IPS-20b (cell line): ENCODE measurements at regions not wholly inside any gene's neighbourhood (a gene's known extent, or its start where the extent isn't known, plus 50 kb on each side); places are given as distances from the start of the nearest gene placed in this dataset.

Experiments
- H3K27ac ChIP-seq: one replicate; pipeline ENCODE4 v1.5.1; 2013; ENCODE audit warnings: low read length
- H3K27me3 ChIP-seq: 2 replicates; pipeline ENCODE4 v1.6.1; 2013; ENCODE audit warnings: mild to moderate bottlenecking, low read length, inconsistent platforms; ENCODE audit not compliant: insufficient read depth
- H3K36me3 ChIP-seq: 2 replicates; pipeline ENCODE4 v1.6.1; 2013; ENCODE audit warnings: low read depth, mild to moderate bottlenecking, inconsistent platforms, low read length, moderate library complexity; ENCODE audit not compliant: insufficient read depth
- H3K4me1 ChIP-seq: 2 replicates; pipeline ENCODE4 v1.6.1; 2013; ENCODE audit warnings: mild to moderate bottlenecking, control low read depth, inconsistent platforms, low read length, moderate library complexity; ENCODE audit not compliant: insufficient read depth
- H3K4me3 ChIP-seq: 2 replicates; pipeline ENCODE4 v1.5.1; 2013; ENCODE audit warnings: mild to moderate bottlenecking, low read length, inconsistent platforms
- H3K9ac ChIP-seq: 2 replicates; pipeline ENCODE4 v1.6.1; 2013; ENCODE audit warnings: low read depth, mild to moderate bottlenecking, inconsistent platforms, low read length, moderate library complexity
- H3K9me3 ChIP-seq: 2 replicates; pipeline ENCODE4 v1.6.1; 2013; ENCODE audit warnings: mild to moderate bottlenecking, low read depth, low read length, inconsistent platforms; ENCODE audit not compliant: insufficient read depth

DNA sequence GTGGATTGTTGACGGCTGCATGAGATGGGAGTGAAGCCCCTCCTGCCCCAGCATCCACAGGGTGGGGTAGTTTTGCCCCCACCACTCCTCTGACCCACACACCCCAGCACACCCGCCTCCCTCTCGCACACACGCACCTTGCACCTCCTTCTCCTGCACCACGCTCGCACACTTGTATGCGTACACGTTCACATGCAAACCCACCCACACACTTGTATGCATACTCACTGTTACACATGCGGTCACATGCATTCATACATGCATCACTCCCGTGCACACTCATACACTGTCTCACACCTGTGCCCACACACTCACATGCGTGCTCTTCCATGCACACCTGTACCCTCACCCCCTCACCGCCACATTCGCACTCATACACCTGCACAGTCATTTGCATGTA, 70.5 kb upstream of the CIBAR2 start:
- no peaks in the 10 kb centered on the region for H3K27me3 ChIP-seq
- peaks cover 10% of the 10 kb centered on the region; the same call in 1 of the 2 replicates for H3K9me3 ChIP-seq
- H3K36me3 ChIP-seq, result peaks cover 13% of the 10 kb centered on the region
- H3K27ac ChIP-seq, result no peak overlapping the region
- H3K4me1 ChIP-seq, result no peaks in the 10 kb centered on the region
- no peak overlapping the region for H3K4me3 ChIP-seq
- no peak overlapping the region for H3K9ac ChIP-seq

DNA sequence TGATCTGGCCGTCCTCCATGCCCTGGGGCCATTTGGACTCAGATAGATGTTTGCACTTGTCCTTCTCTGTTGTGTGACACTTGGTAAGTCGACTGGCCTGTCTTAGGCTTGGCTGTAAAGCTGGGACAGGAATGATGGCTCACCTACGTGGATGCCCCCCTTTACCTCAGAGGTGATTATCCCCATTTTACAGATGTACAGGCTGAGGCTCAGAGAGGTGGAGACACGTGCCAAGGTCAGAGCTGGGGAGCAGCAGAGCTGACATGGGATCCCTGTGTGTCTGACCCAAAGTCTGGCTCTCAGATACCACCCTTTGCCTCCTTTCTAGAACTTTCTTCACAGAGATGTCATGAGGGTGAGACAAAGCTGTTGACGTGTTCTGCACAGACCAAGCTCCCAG, 71.3 kb upstream of the CIBAR2 start:
- H3K9me3 ChIP-seq, result peaks cover 10% of the 10 kb centered on the region; the same call in 1 of the 2 replicates
- no peaks in the 10 kb centered on the region for H3K4me1 ChIP-seq
- H3K27ac ChIP-seq, result no peak overlapping the region
- H3K36me3 ChIP-seq, result peaks cover 13% of the 10 kb centered on the region
- H3K9ac ChIP-seq, result no peak overlapping the region
- H3K4me3 ChIP-seq, result no peak overlapping the region
- H3K27me3 ChIP-seq, result no peaks in the 10 kb centered on the region

DNA sequence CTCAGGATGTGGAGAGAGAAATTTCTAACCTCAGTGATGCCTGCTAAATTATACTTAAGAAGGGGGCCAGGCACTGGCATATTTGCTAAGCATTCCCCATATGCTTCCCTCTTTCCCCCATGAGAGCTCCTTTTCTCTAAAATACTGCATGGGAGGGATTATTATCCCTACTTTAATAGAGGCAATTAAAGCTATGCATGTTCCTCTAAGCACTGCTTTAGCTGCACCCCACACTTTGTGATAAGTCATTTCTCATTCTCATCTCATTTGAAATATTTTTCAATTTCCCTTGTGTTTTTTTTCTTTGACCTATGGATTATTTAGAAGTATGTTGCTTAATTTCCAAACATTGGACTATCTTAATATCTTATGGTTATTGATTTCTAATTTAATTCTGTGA, 72.1 kb upstream of the CIBAR2 start:
- no peak overlapping the region for H3K9ac ChIP-seq
- H3K4me1 ChIP-seq, result no peaks in the 10 kb centered on the region
- H3K27ac ChIP-seq, result no peak overlapping the region
- H3K4me3 ChIP-seq, result no peak overlapping the region
- H3K36me3 ChIP-seq, result peaks cover 13% of the 10 kb centered on the region
- no peaks in the 10 kb centered on the region for H3K27me3 ChIP-seq
- H3K9me3 ChIP-seq, result peaks cover 10% of the 10 kb centered on the region; the same call in 1 of the 2 replicates

DNA sequence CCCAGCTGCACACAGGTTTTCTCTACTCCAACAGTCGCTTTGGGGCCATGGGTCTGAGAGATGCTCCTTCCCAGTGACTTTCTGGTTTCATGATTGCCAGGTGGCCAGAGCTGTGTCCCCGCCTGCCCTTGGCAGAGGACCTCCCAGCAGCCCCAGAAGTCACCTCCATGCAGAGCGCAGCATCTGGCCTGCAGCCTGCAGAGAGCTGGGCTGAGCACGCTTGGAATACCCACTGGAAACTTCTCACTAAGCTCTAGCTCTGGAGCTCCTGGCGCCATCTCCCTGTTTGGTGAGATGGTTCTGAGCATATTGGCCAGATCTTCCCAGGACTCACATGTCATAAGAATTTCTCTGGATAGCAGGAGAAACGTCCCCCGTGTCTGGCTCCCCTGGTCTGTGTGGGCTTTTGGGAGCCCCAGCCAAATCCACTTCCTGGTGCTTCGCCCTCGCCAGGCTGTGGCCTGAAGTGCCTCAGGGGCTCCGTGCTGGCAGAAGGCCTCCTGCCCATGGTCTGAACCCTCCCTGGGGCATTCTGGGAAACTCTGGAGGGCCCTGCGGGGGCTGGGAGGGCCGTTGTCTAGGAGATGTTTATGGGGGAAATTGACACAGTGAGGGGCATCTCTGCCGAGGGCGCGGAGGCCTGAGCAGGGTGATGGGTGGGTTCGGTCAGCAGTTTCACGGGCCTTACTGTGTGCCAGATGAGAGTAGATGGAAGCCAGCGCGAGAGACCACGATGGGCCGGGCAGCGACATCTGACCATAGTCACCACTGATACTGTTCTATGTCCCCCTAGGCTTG, 73.2 kb upstream of the CIBAR2 start:
- Histone ChIP-seq H3K4me1 (0 out of 2 replicates have a peak, but pooled peaks cover 3% of the 10 kb centered on the region), H3K36me3 (peaks cover 13% of the 10 kb centered on the region), H3K4me3 (no peak overlapping the region), H3K27ac (no peak overlapping the region), H3K9me3 (peaks cover 10% of the 10 kb centered on the region; the same call in 1 of the 2 replicates), H3K9ac (no peak overlapping the region), H3K27me3 (no peaks in the 10 kb centered on the region)

DNA sequence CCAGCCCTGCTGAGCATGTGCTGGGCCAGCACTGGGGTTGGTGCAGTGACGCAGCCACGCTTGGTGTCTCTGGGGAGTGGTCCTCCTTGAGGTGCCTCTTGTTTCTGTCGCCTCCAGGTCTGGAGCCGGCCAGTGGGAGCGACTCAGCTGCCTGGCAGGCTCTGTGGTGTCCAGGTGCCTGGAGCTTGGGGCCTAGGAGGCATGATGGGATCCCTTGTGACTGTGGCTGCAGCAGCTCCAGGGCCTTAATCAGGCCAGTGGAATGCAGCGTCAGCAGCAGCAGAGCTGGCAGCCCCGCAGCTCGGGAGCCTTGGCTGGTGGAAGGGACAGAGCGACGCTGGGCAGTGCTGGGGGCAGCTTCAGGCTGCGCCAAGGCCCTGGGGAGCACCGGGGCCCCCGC, 74.7 kb upstream of the CIBAR2 start:
- peaks cover 10% of the 10 kb centered on the region; the same call in 1 of the 2 replicates for H3K9me3 ChIP-seq
- H3K4me1 ChIP-seq, result 0 out of 2 replicates have a peak, but pooled peaks cover 3% of the 10 kb centered on the region
- H3K27me3 ChIP-seq, result no peaks in the 10 kb centered on the region
- H3K36me3 ChIP-seq, result peaks cover 13% of the 10 kb centered on the region
- H3K27ac ChIP-seq, result no peak overlapping the region
- H3K4me3 ChIP-seq, result no peak overlapping the region
- H3K9ac ChIP-seq, result no peak overlapping the region; the same call in 1 of the 2 replicates

DNA sequence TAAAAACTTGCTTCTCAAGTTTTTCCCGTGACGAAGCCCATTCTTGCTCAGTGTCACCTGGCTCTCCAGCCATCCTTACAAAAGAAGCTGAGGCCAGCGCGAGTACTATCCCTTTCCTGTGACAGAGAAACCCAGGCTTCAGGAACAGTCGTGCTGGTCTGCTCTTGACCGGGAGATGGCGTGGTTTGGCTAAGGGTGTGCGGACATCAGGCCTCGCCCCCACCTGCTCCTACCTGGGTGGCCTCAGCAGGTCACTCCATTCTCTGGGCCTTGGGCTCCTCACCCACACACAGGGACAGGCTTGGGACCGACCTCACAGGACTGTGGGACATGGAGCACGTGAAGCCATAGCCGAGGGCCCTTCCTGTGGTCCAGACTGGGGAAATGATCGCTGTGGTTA, 75.2 kb upstream of the CIBAR2 start:
- H3K27me3 ChIP-seq, result no peaks in the 10 kb centered on the region
- no peak overlapping the region for H3K27ac ChIP-seq
- peaks cover 13% of the 10 kb centered on the region for H3K36me3 ChIP-seq
- no peak overlapping the region for H3K4me3 ChIP-seq
- H3K9ac ChIP-seq, result no peak overlapping the region; the same call in 1 of the 2 replicates
- H3K4me1 ChIP-seq, result 0 out of 2 replicates have a peak, but pooled peaks cover 3% of the 10 kb centered on the region
- peaks cover 10% of the 10 kb centered on the region; the same call in 1 of the 2 replicates for H3K9me3 ChIP-seq

DNA sequence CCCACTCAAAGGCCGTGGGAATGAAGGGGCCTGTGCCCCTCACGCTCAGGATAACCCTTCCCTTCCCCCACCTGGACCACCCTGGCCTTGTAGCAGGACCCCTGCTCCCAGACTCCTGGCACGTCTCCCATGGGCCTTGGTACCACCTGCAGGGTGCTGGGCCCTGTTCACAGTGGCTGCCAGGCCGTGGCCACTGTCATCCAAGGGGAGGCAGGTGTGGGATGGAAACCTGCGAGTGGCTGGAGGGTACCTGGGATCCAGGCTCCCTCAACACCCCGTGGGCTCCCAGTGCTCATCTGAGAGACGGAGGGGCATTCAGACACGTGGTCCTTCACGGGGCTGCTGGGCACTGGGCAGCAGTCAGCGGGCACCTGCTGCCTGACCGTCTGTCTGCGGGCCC, 75.6 kb upstream of the CIBAR2 start:
- Histone ChIP-seq H3K9me3 (peaks cover 10% of the 10 kb centered on the region; the same call in 1 of the 2 replicates), H3K27ac (no peak overlapping the region), H3K4me1 (0 out of 2 replicates have a peak, but pooled peaks cover 3% of the 10 kb centered on the region), H3K4me3 (no peak overlapping the region), H3K36me3 (peaks cover 13% of the 10 kb centered on the region), H3K27me3 (no peaks in the 10 kb centered on the region), H3K9ac (no peak overlapping the region)

DNA sequence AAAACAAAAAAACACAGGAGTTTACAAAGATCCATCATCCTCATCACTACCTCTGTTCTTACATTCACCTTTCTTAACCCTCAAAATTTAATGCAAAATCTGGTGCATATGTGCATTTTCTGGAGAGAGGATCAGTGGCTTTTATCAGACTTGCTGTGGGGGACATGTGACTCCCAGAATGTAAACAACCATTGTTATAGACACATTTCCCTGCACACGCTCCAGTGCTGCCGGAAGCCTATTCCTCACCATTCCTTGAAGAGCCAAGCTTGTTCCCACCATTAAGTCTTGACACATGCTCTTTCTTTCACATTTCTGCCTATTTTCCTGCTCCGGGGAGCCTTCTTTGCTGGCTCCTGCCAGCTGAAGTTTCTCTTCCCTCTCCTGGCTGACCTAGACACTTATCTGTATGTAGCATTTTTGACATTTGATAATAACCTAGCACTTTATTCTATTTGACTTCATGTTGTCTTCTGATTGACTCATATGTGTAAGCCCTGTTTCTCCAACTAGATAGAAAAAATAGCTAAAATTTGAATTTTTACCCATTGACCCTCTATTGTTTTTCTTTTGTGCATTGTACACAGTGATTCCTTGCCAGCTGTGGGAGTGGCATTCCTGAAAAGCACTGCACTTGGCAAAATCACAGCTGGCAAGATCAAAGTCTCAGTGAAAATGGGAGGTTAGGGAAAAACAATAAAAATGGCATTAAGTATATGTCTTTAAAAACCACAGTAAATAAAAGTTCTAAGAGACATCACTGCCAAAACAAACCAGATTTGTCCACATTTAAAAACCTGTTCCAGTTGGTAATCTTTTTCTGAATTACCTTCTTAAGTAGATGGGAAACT, 76.8 kb upstream of the CIBAR2 start:
- H3K27ac ChIP-seq, result no peak overlapping the region
- no peaks in the 10 kb centered on the region for H3K27me3 ChIP-seq
- H3K9me3 ChIP-seq, result peaks cover 6% of the 10 kb centered on the region; the same call in 1 of the 2 replicates
- H3K36me3 ChIP-seq, result peaks cover 10% of the 10 kb centered on the region
- no peak overlapping the region for H3K4me3 ChIP-seq
- H3K9ac ChIP-seq, result no peak overlapping the region
- H3K4me1 ChIP-seq, result 0 out of 2 replicates have a peak, but pooled peaks cover 3% of the 10 kb centered on the region

DNA sequence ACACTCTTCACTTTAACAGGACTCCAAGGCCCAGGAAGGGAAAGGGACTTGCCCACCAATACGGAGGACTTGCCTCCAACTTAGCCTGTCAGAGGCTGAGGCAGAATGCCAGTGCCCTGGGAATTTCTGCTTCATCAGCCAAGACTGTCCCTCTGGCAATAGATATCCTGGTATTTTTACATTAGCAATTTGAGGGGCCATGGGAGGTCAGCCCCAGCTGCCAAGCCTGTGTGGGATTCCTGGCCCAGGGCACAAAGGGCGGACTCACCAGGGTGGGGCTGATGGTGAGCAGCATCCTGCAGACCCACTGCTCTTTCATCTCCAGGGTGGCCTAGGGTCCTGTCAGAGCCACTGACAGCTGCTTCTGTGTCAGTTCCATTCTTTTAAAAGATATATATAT, 78.3 kb upstream of the CIBAR2 start:
- H3K36me3 ChIP-seq, result no peaks in the 10 kb centered on the region
- no peak overlapping the region for H3K27ac ChIP-seq
- no peak overlapping the region for H3K9ac ChIP-seq
- no peaks in the 10 kb centered on the region for H3K9me3 ChIP-seq
- no peak overlapping the region for H3K4me3 ChIP-seq
- H3K27me3 ChIP-seq, result no peaks in the 10 kb centered on the region
- H3K4me1 ChIP-seq, result 0 out of 2 replicates have a peak, but pooled peaks cover 3% of the 10 kb centered on the region

DNA sequence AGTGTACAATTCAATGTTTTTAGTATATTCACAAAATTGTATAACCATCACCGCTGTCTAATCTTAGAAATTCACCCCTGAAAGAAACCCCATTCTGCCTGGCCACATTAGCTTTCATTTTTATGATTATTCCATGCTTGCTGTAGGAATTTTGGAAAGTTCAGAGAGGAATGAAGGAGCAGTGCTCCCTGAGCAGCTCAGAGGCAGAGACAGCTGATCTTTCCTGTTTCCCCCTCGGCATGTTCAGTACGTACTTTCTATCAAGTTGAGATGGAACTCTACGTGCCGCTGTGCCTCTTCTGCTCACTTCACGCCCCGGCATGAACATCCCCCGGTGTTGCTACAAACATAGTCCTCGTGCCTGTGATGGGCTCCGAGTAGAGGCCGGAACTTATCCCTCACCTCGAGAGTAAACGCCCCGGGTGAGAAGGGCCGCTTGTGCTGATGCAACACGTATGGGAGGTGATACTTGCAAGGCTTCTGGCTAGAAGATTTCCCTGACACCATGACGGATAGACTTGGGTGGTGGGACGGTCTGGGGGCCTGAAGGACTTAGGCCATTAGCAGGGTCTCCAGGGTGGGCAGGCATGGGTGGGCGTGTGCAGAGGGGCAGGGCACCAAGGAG, 79.2 kb upstream of the CIBAR2 start:
- no peaks in the 10 kb centered on the region for H3K36me3 ChIP-seq
- 0 out of 2 replicates have a peak, but pooled peaks cover 3% of the 10 kb centered on the region for H3K4me1 ChIP-seq
- no peak overlapping the region for H3K9ac ChIP-seq
- H3K27ac ChIP-seq, result no peak overlapping the region
- H3K27me3 ChIP-seq, result no peaks in the 10 kb centered on the region
- H3K4me3 ChIP-seq, result no peak overlapping the region
- H3K9me3 ChIP-seq, result no peaks in the 10 kb centered on the region
